Ectodermal cell (in vitro differentiated cells): ENCODE measurements at regions not wholly inside any gene's neighbourhood (a gene's known extent, or its start where the extent isn't known, plus 50 kb on each side); places are given as distances from the start of the nearest gene placed in this dataset.

Experiments used
- H3K27ac ChIP-seq: 2 replicates; pipeline ENCODE4 v1.7.0; 2013; ENCODE audit warnings: mild to moderate bottlenecking, low read depth, low read length; ENCODE audit not compliant: insufficient read depth, poor library complexity, severe bottlenecking
- H3K27me3 ChIP-seq: 2 replicates; pipeline ENCODE4 v1.7.0; 2013; ENCODE audit warnings: mild to moderate bottlenecking, low read length; ENCODE audit not compliant: insufficient read depth, control insufficient read depth, poor library complexity, severe bottlenecking
- H3K36me3 ChIP-seq: one replicate; pipeline ENCODE4 v1.7.0; 2013; ENCODE audit warnings: low read length; ENCODE audit not compliant: control insufficient read depth, insufficient read depth
- H3K4me1 ChIP-seq: one replicate; pipeline ENCODE4 v1.7.0; 2013; ENCODE audit warnings: low read length; ENCODE audit not compliant: control insufficient read depth, insufficient read depth
- H3K4me3 ChIP-seq: 2 replicates; pipeline ENCODE4 v1.7.0; 2013; ENCODE audit warnings: low read depth, low read length, control low read depth; ENCODE audit not compliant: insufficient read depth
- H3K9me3 ChIP-seq: 2 replicates; pipeline ENCODE4 v1.7.0; 2013; ENCODE audit warnings: mild to moderate bottlenecking, low read length, moderate library complexity; ENCODE audit not compliant: control insufficient read depth
- WGBS, 2 experiments: methylation state at CpG; one replicate each; pipeline ENCODE4 v1.1.7; 2013; ENCODE audit warnings: missing lambda C conversion rate in 2 of 2; 5-methylcytosine and 5-hydroxymethylcytosine counted together

DNA sequence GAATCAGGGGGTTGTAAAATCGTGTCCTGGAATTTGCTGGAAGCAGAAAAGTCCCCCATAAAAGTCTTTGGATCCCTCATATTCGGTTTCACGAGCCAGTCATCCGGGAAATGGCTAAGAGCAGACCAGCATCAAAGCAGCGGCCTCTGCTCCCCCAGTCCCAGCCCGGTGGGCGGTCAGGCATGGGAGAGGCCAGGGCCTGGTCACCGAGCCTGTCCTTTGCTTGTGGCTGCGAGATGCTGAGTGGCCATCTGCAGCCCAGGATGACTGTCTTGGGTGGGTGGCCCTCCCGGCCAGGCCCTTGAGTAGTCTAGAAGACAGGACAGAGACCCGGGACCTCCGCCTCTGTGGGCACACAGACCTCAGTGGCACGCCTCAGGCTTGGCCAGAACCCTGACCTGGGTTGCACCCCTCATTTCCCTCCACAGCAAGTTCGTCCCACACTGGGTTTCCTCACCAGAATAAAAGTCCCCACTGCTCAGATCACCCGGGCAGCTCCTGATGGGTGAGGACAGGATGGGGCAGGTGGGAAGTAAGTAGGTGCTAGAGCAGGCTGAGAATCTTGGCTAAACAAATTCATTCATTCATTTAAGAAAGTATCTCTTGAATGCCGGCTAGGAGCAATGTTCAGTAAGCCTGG, 172.1 kb downstream of the BMP7 start:
- H3K27ac ChIP-seq = no peak overlapping the region
- WGBS, 2 experiments = 92 to 94% methylated on average over 15 to 16 of the region's 16 CpGs
- H3K9me3 ChIP-seq = no peaks in the 10 kb centered on the region

DNA sequence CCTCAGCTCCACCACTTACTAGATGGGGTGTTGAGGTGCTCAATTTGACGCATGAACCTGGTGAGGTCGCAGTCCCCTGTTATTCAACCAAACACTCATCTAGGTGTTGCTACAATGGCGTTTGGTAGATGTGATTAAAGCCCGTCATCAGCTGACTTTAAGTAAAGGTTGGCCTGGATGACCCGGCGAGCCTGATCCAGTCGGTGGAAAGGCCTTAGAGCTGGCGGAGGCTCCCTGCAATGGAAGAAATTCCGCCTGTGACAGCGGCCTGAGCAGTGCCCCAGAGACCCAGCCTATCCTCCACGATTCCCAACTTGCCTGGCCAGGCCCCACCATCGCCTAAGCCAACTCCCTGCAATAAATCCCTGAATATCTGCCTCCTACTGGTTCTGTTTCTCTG, 171.4 kb downstream of the BMP7 start:
- Histone ChIP-seq H3K36me3 (no peaks in the 10 kb centered on the region), H3K4me3 (no peak overlapping the region), H3K9me3 (no peaks in the 10 kb centered on the region), H3K27me3 (peaks cover 17% of the 10 kb centered on the region), H3K4me1 (no peaks in the 10 kb centered on the region), H3K27ac (no peak overlapping the region)
- 88 to 89% methylated on average over 12 of the region's 12 CpGs for WGBS, 2 experiments

More for the DNA sequence above, 172.1 kb downstream of the BMP7 start:
- no peaks in the 10 kb centered on the region for H3K4me1 ChIP-seq
- no peaks in the 10 kb centered on the region for H3K36me3 ChIP-seq
- no peak overlapping the region for H3K4me3 ChIP-seq
- H3K27me3 ChIP-seq = peaks cover 11% of the 10 kb centered on the region

DNA sequence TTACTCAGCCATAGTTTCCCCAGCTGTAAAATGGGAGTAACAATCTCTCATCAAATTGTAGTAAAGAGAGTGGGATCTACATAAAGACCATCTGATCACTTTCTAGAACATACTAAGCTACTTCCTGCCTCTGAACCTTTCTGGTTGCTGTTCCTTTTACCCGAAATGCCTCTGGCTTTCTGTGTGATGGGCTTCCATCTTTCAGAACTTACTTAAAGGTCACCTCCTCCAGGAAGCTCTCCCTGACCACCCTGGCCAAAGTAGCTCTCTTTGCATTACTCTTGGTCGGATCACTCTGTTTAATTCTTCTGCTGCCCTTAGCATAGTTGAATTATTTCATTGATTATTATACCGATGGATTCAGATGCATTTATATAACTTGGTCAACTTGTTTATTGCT, 171.0 kb downstream of the BMP7 start:
- no peaks in the 10 kb centered on the region for H3K4me1 ChIP-seq
- WGBS, 2 experiments = 92 to 97% methylated on average over 3 of the region's 3 CpGs
- no peaks in the 10 kb centered on the region for H3K36me3 ChIP-seq
- H3K27ac ChIP-seq = no peak overlapping the region
- H3K4me3 ChIP-seq = no peak overlapping the region
- no peaks in the 10 kb centered on the region for H3K9me3 ChIP-seq
- H3K27me3 ChIP-seq = peaks cover 18% of the 10 kb centered on the region

DNA sequence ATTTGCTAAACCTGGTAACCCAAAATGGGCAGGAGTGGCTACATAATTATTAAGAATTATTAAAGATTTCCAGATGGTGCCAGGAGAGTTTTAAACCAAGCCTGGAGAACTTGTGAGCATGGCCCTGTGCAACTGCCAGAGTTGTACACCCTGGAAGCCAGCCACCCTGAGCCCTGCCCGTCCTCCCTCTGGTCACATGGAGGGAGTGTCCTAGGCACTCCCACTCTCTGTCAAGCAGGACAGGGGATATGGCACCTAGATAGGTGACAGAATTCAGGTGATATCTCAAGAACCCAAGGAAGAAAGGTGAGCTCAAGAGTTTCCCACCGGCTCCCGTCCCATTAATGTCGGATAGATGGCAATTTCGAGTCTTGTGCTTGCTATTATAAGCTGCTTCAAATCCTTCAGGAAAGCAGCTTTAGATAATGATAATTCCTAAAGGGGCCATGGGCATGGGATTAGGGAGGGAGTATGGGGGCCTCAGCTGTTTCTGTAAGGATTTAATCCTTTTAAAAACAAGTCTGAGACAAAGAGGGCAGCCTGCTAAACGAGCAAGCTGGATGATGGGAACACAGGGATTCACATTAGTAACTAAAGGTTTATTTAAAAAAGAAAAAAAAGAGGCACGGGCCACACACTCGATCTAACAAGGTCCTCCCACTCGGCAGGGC, 169.1 kb downstream of the BMP7 start:
- WGBS, 2 experiments = 75 to 78% methylated on average over 9 of the region's 9 CpGs
- H3K36me3 ChIP-seq = no peaks in the 10 kb centered on the region
- H3K4me1 ChIP-seq = no peaks in the 10 kb centered on the region
- no peaks in the 10 kb centered on the region for H3K9me3 ChIP-seq
- no peak overlapping the region for H3K27ac ChIP-seq
- H3K27me3 ChIP-seq = peaks cover 8% of the 10 kb centered on the region
- H3K4me3 ChIP-seq = no peak overlapping the region

DNA sequence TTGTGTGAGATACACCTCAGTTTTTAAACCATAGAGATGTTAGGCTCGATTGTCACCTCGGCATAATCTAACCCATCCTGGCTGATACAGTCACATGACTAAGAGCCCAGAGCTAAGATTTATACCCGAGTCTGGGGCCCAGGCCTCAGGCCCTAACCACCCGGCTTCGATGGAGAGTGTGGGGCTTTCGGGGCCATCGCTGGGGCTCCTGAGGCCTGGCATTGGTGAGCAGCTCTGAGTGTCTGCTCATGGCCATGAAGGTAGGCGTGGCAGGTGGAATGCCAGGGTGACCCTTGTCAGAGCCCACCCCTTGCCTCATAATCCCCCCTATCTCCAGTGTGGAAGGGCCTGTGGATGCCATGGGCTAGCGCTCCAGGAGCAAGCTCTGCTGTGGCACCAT, 164.3 kb downstream of the BMP7 start:
- H3K4me3 ChIP-seq = no peak overlapping the region
- H3K9me3 ChIP-seq = no peaks in the 10 kb centered on the region
- WGBS, 2 experiments = 95% methylated on average over 9 of the region's 9 CpGs
- H3K4me1 ChIP-seq = no peaks in the 10 kb centered on the region
- no peaks in the 10 kb centered on the region for H3K36me3 ChIP-seq
- H3K27ac ChIP-seq = no peak overlapping the region
- peaks cover 8% of the 10 kb centered on the region for H3K27me3 ChIP-seq

DNA sequence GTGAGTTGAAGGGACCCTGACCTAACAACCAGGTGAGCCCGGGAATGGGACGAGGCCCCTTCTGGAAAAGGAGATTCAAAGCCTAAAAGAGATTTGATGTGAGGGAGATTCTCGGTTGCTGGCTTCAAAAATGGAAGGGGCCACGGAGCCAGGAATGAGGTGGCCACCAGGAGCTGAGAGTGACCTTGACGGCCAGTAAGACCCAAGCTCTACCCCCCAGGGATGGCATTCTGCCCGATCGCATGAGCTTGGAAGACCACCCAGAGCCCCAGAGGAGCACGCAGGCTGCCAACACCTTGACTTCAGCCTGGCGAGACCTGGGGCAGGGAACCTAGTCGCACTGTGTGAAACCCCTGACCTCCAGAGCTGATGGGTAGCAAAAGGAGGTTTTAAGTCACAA, 163.9 kb downstream of the BMP7 start:
- Histone ChIP-seq H3K4me1 (no peaks in the 10 kb centered on the region), H3K4me3 (no peak overlapping the region), H3K27me3 (peaks cover 8% of the 10 kb centered on the region), H3K36me3 (no peaks in the 10 kb centered on the region), H3K27ac (no peak overlapping the region), H3K9me3 (no peaks in the 10 kb centered on the region)
- WGBS, 2 experiments = 93 to 96% methylated on average over 10 of the region's 10 CpGs

DNA sequence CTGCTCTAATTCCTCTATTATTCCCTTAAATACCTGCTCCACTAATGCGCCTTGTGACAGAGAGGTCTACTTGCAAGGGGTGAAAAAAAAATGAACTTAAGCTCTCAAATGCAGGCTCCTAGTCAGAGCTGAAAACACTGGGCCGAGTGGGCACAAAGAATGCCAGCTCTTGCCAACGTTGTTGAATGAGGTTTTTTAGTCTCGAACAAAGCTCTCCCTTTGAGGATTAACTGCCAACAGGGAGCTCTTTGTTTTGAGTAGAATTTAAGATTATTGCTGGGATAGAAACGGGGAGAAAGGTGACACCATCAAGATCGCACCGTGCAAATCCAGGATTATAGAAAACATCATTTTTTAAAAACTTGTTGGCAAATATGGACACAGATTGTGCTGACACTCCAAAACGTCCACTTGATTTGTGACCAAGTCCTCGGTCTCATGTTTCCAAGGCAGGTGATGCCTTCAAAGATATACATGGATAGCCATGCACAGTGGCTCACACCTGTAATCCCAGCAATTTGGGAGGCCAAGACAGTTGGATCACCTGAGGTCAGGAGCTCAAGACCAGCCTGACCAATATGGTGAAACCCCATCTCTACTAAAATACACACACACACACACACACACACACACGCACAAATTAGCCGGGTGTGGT, 163.2 kb downstream of the BMP7 start:
- Histone ChIP-seq H3K4me1 (no peaks in the 10 kb centered on the region), H3K9me3 (no peaks in the 10 kb centered on the region), H3K36me3 (no peaks in the 10 kb centered on the region), H3K4me3 (no peak overlapping the region), H3K27ac (no peak overlapping the region), H3K27me3 (peaks cover 8% of the 10 kb centered on the region)
- 73 to 81% methylated on average over 11 of the region's 11 CpGs for WGBS, 2 experiments

DNA sequence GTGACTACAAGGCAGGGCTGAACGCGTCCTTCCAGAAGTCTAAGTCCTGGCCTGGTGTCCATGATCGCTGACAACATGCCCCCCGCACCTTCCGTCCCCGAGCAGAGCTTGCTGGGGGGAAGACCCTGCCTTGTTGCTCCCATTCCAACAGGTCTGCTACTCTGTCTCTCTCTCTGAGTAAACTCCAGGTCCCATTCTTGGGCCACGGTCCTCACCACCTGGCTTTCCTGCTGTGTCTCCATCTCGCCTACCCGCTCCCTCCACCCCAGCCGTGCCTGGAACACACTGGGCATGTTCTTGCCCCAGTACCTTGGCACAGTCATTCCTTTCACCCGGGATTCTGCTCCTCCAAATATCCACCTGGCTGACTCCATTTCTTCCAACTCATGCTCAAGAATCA, 162.3 kb downstream of the BMP7 start:
- peaks cover 8% of the 10 kb centered on the region for H3K27me3 ChIP-seq
- peaks cover 4% of the 10 kb centered on the region for H3K4me1 ChIP-seq
- H3K36me3 ChIP-seq = no peaks in the 10 kb centered on the region
- H3K9me3 ChIP-seq = no peaks in the 10 kb centered on the region
- no peak overlapping the region for H3K4me3 ChIP-seq
- no peak overlapping the region for H3K27ac ChIP-seq
- 92 to 96% methylated on average over 11 of the region's 11 CpGs for WGBS, 2 experiments

DNA sequence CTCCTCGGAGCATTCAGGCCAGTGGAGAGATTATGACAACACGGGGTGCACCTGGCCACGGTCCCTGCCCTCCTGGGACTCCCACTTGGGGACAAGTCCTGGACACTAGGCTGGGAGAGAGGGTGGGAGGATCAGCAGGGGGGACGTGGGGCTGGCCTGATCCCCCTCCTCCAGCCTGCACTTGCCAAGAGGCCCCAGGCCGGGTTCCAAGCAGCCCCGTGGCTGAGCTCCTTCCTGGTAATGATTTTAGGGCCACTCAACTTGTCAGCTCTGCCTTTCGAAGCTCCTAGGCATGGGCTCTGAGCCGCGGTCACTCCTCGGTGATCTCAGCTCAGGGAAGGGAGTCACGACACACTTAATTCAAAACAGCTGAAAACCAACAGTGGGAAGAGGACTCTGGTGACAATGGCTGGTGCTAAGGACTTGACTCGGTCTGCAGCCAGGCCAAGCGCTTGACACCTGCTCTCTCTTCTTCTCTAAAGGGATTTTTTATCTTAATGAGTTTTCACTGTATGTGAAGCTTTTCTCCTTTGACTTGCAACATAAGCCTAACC, 161.7 kb downstream of the BMP7 start:
- H3K4me1 ChIP-seq = peaks cover 5% of the 10 kb centered on the region
- H3K27ac ChIP-seq = no peak overlapping the region
- WGBS, 2 experiments = 88 to 89% methylated on average over 13 of the region's 13 CpGs
- no peaks in the 10 kb centered on the region for H3K9me3 ChIP-seq
- no peak overlapping the region for H3K4me3 ChIP-seq
- H3K27me3 ChIP-seq = peaks cover 4% of the 10 kb centered on the region
- H3K36me3 ChIP-seq = no peaks in the 10 kb centered on the region

DNA sequence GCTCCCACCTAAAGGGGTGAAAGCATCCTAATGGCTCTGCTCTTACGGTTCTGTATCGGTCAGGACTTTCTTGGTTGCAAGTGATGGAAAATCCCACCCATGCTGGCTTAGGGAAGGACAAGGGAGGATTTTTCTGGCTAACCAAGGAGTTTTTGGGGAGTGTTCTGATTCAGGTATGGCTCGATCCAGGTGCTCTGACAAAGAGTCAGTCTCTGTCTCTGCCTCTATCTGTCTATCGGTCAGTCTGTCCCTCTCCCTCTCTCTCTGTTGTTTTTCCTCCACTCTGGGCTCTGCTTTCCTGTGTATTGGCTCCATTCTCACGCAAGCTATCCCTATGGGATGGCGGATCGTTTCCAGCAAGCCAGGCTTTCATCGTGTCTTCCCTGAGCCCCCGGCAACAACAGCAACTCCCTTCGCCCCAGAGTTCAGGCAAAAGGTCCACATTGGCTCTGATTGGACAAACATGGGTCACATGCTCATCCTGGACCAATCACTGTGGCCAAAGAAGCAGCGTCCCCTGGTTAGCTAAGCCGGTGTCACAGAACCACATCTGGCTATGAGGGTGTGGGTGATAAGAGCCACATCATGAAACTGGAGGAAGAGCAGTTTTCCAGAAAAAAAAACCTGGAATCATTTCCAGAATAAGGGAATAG, 160.3 kb downstream of the BMP7 start:
- no peak overlapping the region for H3K27ac ChIP-seq
- no peak overlapping the region for H3K4me3 ChIP-seq
- H3K9me3 ChIP-seq = no peaks in the 10 kb centered on the region
- no peaks in the 10 kb centered on the region for H3K27me3 ChIP-seq
- H3K4me1 ChIP-seq = peaks cover 5% of the 10 kb centered on the region
- 85% methylated on average over 12 of the region's 12 CpGs for WGBS, 2 experiments
- no peaks in the 10 kb centered on the region for H3K36me3 ChIP-seq
